Adrenal gland (tissue), 5 donors: ENCODE measurements at regions not wholly inside any gene's neighbourhood (a gene's known extent, or its start where the extent isn't known, plus 50 kb on each side); places are given as distances from the start of the nearest gene placed in this dataset.

Experiments
- POLR2A ChIP-seq, 2 donors: fragments of 450-650 bp; IDR thresholded peaks; one replicate each; pipeline ENCODE4 v1.6.1; 2017; ENCODE audit warnings: antibody characterized with exemption in 2 of 2, mild to moderate bottlenecking in 2 of 2, moderate library complexity in 1 of 2
- TF ChIP-seq, protein P1 (sequence below), 6 experiments: fragments of 450-650 bp in 4 of 6; fragments of 200-600 bp in 2 of 6; sonication (generic) in 1 of 6; IDR thresholded peaks; 1 replicate in 5 of 6; 2 replicates in 1 of 6; pipeline versions ENCODE4 v1.5.1 to v1.8.0; 2016 to 2021; ENCODE audit warnings: antibody characterized with exemption in 6 of 6, mild to moderate bottlenecking in 2 of 6, moderate library complexity in 1 of 6
- donor health status: DM: no; HTN: no; CAD: no.

DNA sequence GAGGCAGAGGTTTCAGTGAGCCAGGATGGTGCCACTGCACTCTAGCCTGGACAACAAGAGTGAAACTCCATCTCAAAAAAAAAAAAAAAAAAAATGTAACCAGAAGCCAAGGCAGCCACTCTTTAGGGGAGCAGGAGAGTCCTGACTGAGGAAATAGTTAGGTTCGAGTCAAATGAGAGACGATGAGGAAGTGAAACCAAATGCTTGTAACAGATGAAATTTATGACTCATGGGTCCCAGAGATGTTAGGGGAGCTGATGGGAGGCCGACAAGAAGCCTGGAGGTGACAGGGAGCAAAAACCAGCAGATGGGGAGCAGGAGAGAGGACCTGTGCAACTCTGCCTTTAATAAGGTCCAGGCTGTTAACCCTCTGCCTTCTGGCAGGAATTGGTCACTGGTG is 756.1 kb upstream of the DDX18 start:
- TF ChIP-seq, protein P1, sequence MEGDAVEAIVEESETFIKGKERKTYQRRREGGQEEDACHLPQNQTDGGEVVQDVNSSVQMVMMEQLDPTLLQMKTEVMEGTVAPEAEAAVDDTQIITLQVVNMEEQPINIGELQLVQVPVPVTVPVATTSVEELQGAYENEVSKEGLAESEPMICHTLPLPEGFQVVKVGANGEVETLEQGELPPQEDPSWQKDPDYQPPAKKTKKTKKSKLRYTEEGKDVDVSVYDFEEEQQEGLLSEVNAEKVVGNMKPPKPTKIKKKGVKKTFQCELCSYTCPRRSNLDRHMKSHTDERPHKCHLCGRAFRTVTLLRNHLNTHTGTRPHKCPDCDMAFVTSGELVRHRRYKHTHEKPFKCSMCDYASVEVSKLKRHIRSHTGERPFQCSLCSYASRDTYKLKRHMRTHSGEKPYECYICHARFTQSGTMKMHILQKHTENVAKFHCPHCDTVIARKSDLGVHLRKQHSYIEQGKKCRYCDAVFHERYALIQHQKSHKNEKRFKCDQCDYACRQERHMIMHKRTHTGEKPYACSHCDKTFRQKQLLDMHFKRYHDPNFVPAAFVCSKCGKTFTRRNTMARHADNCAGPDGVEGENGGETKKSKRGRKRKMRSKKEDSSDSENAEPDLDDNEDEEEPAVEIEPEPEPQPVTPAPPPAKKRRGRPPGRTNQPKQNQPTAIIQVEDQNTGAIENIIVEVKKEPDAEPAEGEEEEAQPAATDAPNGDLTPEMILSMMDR (IDR thresholded peaks at IDR 0.05), result no peak
- no peak for TF ChIP-seq POLR2A (IDR thresholded peaks at IDR 0.05)
